ENCODE measurements at regions not wholly inside any gene's neighbourhood (a gene's known extent, or its start where the extent isn't known, plus 50 kb on each side); places are given as distances from the start of the nearest gene placed in this dataset.

DNA sequence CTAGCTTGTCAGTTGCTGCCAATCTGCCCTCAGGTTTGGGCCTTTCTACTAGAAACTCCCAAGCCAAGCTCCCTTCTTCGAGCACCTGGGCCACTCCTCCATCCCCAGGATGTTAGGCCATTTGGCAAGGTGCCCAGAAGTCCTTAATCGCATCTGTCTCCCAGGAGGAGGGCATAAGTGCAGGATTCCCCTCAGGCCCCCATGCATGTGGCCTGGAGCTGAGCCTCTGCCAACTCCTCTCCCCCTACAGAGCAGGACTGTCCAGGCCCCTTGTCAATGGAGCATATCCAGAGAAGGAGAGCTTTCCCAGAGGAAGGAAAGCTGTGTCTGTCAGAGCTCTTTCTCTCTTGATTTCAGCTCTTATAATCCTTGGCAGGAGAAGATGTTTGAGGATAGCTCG, 182.6 kb upstream of the ROPN1 start:
- FAIRE-seq (no peak), DNase-seq (ENCODE audit: insufficient read length, low spot score) (peak; percentile 5)

DNA sequence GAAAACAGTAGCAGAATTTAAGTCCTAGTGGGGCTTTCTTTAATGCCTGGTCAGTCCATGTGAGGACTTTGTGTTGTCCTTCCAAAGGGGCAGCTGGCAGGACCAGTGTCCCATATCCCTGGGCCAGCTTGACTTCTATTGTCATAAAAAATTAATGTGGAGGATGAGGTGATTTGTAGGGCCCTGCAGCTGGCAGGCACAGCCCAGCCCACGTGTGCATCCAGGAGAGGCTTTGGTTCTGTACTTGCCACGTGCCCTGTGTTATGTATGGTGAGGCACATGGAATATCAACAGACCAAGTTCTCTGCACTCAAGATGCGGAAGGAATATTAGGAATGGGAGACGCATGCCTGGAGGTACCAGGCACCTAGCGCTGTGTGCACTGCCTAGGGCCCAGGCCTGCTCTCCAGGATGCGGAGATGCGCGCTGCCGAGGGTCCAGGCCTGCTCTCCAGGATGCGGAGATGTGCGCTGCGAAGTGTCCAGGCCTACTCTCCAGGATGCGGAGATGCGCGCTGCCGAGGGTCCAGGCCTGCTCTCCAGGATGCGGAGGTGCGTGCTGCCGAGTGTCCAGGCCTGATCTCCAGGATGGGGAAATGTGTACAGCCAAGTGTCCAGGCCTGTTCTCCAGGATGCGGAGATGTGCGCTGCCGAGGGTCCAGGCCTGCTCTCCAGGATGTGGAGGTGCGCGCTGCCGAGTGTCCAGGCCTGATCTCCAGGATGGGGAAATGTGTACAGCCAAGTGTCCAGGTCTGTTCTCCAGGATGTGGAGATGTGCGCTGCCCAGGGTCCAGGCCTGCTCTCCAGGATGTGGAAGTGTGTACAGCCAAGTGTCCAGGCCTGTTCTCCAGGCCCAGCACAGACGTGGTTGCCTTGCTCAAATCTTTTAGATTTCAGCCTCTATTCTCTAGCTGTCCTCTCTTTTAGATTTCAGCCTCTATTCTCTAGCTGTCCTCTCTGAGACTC, 183.3 kb upstream of the ROPN1 start:
- FAIRE-seq (no peak), DNase-seq (ENCODE audit: insufficient read length, low spot score) (no peak)

DNA sequence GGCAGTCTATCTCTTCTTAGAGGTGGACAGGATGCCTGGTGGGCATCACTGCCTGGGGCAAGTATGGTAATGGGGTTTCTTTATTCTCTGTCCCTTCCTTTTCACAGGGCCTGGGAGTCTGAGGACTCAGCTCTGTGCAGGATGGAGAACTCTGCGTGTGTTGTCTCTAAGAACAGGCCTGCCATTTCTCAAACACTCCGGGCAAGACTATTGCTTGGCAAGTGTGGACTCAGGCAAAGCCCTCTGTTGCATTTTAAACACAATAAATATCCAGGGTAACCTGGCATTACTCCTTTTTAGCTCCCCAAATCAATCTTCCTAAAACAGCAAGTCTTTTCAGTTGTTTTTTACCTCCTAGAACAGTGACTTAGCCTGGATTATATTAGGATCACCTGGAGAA, 185.1 kb upstream of the ROPN1 start:
- DNase-seq (ENCODE audit: insufficient read length, low spot score) (no peak), FAIRE-seq (no peak)

DNA sequence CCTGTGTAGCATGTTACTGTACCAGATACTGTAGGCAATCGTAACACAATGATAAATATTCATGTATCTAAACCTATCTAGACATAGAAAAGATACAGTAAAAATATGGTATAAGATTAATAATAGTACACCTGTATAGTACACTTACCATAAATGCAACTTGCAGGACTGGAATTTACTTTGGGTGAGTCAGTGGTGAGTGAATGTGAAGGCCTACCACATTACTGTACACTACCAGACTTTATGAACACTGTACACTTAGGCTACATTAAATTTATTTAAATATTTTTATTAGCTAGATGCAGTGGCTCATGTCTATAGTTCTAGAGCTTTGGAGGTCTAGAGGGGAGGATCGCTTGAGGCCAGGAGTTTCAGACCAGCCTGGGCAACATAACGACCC, 186.6 kb upstream of the ROPN1 start:
- no peak for FAIRE-seq

DNA sequence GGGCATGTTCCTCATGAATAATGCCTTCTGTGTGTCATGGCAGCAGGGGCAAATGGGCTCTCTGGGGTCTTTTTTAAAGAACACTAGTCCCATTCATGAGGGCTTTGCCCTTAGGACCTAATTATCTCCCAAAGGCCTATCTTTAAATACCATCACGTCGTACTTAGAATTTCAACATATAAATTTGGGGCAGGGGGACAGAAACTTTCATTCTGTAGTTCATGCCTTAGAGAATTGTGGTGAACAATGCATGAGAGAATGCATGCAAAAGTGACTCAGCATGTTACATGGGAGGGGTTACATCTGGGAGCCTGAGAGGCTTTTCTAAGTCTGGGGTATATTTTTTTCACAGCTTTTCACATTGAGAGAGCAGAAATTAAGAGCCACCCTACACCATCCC, 208.5 kb upstream of the ROPN1 start:
- FAIRE-seq, result no peak
- no peak for DNase-seq (ENCODE audit: insufficient read length, low spot score)

More for the DNA sequence above, 186.6 kb upstream of the ROPN1 start:
- DNase-seq (ENCODE audit: insufficient read length, low spot score), result no peak

DNA sequence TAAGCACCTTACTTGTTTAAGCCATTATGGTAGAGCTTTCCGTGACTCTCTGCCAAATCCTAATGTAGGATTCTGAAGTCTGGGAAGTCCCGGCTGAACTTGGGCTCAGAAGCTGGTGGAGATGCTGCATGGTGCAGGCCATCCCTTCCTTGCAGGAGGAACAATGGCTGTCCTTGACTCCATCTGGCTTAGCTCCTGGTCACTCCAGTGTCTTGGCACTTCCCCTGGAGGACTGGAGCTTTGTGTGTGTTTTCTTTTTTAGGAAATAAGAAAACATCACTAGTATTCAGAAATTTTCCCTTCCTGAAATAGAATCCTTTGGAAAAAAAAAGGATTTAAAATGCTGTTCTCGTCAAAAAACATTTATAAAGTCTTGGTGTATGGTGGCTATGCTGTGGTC, 209.3 kb upstream of the ROPN1 start:
- DNase-seq (ENCODE audit: insufficient read length, low spot score) (no peak), FAIRE-seq (no peak)

DNA sequence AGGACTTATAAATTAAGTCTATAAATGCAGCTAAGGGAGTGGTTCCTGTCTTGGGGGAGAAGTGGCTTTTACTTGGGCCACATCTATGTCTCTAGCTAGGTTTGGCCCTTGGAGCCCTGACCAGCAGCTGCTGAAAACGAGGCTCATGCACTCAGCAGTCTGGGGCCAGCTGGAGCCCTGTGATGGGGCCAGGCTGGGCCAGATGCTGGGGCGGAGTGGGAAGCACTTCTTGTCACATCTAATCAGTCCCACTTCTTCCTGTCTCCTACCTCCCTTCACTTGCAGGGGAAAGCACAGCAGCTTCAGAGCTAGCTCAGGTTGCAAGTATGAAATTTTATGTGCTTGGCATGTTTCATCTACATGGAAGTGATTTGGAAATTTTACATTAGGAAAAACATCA, 209.9 kb upstream of the ROPN1 start:
- no peak for FAIRE-seq
- DNase-seq (ENCODE audit: insufficient read length, low spot score), result no peak

DNA sequence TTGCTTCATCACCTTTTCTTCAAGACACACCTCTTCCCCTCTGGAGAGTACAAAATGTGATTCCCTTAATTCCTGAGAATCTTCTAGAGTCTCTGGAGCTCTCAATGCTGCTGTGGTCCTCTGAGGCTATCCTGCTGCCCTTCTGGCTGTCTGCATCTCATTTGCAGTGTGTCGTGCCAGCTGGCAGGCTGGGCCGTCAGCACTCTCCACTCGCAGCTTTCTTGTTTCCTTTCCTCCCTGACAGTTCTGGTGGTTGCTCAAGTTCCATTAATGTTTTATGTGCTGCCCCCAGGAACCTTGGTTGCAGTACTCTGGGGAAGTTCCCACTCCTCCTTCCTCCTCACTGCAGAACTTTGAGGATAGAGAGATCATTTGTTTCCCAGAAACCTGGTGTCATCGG, 210.8 kb upstream of the ROPN1 start:
- DNase-seq (ENCODE audit: insufficient read length, low spot score) (no peak), FAIRE-seq (no peak)

DNA sequence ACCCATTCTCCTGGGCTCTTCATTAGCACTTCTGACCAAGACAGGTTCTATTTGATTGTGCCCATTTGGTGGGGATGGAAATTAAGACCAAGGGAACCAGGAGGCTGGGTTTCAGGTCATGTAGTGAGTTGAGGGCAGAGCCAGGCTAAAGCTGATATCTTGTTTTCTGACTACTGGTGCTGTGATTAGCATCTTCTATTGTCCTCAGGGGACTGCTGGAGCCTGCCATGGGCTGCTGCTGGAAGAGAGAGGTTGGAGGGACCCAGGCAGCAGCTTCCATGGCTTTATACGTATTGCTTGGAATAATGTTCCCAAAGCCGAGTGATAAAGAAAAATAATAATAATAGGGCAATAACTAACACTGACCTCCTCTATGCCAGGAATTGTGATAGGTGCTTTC, 211.4 kb upstream of the ROPN1 start:
- FAIRE-seq (no peak), DNase-seq (ENCODE audit: insufficient read length, low spot score) (no peak)

DNA sequence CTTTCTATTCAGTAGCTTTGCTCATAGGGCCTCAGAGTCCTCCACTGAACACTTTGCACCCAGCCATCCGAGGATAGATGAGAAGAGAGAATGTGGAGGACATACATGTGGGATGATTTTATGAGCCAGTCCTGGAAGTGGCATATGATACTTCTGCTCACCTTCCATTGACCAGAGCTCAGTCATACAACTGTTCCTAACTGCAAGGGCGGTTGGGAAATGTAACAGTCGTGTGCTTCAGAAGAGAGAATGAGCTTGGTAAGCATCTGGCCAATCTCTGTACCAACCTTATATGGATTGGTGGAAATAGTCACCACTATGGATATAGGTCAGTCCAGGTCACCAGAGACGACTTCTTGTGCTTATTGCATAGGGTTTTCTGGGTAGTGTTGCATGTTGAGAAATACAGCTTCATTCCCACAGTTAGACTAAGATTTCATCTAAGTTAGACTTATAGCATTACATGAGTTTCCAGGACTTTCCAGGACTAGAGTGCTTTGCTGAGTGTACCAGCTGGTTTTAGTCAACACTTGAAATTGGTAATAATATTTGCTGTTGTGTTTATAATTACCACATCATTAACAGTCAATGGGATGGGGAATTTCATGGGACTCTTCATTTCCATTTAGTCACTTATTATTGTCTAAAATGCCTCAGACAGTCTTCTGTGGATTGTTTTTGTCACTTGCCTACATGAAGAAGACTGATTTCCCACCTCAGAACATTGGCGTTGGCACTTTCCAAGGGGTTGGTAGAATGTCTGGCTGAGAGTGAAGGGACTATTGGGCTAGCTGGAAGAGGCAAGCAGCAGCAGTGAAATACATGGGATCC, 214.5 kb upstream of the ROPN1 start:
- DNase-seq (ENCODE audit: insufficient read length, low spot score), result no peak
- FAIRE-seq, result no peak

DNA sequence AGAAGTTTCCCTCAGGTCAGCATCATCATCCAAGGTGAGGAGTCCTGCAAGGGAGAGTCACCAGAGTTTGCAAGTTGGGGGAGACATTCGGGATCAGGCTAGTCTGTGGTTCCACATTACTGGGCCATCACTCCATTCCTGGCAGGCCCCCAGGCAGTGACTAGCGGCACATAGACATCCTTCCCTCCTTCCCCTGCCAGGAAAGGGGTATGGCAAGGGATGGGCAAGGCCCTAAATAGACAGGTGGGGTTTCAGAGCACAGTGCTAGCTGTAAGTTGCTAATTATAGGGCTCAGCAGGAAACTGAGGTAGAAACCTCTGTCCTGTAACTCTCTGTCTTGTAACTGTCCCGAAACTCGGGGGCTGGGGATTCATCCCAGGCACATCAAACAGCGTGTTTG, 215.2 kb upstream of the ROPN1 start:
- DNase-seq (ENCODE audit: insufficient read length, low spot score) (no peak), FAIRE-seq (no peak)

DNA sequence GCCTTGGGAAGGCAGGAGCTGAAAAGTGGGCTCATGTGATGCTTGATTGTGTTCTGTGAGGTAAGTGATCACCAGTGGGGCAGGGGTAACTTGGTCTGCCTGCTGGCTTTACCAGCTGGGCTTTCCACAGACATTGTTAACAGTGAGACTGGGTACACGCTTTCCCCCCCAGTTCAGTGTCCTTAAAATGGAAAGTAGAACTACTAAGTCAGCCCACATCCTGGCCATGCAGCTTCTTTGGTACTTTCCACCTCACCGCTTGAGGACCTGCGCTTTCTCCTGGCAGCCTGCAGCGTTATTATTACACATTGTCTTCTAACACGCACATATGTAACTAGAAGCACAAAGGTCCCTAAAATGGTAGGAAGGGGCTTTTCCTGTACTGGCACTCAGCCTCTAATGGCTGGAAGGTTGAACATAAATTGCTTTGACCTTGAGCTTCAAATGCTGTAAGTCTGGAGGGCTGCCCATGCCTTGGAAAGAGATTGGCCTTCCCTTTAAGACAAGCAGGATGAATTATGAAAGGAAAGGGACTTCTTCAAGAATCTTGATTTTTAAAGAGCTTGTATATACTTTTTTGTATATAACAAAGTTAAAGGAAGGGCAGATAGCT, 216.1 kb upstream of the ROPN1 start:
- FAIRE-seq, result no peak
- no peak for DNase-seq (ENCODE audit: insufficient read length, low spot score)

DNA sequence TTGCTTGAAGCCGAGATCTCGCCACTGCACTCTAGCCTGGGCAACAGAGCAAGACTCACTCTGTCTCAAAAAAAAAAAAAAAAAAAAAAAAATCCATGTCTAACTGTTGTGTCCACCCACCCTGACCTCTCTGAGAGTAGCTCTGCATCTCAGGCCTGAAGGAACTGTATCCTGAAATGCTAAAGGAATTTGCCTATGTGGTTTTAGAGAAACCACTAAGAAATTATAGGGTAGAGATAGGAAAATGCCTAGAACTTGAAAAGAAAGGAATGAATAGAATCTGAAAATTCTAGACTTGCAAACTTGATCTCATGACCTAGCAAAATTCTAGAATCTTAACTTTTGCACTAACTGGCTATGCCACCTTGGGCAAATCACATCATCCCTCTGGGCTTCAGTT, 217.5 kb upstream of the ROPN1 start:
- no peak for DNase-seq (ENCODE audit: insufficient read length, low spot score)
- FAIRE-seq, result no peak

DNA sequence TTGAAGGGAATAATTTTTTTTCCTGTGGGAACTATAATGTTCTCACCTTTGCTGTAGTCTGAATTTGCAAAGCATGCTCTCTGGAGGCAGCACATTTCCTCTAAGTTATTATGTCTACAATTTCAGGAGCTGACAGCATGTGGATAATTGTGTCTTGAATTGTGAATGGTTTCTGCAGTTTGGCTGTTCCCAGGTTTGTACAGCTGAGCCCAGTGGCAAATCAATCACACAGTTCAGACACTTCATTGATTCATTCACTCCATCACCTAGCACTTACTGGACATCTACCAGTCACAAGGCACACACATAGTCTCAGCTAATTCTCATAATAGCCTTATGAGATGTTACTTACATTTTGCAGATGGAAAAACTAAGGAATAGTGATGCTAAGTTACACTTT, 219.0 kb upstream of the ROPN1 start:
- FAIRE-seq, result no peak
- DNase-seq (ENCODE audit: insufficient read length, low spot score), result no peak

DNA sequence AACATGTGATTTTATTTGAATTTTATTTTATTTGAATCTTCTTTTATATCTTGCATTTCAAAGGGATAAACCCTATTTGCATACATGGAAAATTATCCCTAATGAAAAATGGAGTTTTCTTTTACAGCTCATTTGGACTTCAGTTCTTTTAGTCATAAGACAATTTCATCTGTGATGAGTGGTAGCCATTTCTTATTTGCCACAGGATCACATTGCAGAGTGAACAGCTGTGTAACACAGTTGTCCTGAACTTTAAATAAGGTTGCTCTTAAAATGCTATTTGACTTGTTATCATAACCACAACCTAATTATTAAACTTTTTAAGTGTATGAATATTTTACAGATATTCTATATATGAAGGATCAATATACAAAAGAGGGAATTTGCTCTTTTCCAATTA, 221.7 kb upstream of the ROPN1 start:
- no peak for FAIRE-seq
- DNase-seq (ENCODE audit: insufficient read length, low spot score), result no peak

DNA sequence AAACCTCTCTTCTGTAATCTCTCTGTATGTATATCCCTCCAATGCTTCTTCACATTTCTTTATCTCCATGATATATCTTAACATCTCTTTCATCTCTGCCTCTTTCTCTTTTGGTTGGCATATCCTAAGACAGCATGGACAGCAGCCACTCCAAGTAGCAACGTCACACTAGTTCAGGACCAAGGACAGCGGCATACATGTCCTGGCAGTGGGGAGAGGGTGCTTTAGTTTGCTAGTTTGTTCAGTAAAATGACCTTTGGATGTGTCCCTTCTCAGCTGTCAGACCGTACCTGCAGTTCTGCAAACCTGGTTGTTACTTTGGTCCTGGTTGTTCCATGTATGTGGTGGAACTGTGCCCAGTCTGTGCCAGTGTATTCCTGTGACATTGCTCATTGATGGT, 225.6 kb upstream of the ROPN1 start:
- FAIRE-seq (peak; percentile 66), DNase-seq (ENCODE audit: insufficient read length, low spot score) (peak; percentile 61)

DNA sequence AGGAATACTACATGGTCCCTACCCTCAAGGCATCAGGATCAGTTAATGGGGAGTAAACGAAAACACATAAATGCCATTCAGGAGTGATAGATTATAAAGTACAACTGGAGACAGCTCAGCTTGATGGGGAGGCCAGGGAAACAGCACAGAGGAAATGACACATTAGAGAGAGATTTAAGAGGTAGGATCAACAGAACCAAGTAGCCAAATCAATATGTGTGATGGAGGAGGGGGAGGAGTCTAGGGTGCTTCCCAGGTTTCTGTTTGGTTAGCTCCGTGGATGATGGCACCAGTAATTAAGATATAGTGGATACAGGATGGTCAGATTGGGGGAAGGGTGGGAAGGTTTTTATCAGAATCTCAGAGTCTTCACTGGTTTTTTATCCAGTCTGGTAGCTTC, 229.5 kb upstream of the ROPN1 start:
- FAIRE-seq (no peak), DNase-seq (ENCODE audit: insufficient read length, low spot score) (peak; percentile 7)

DNA sequence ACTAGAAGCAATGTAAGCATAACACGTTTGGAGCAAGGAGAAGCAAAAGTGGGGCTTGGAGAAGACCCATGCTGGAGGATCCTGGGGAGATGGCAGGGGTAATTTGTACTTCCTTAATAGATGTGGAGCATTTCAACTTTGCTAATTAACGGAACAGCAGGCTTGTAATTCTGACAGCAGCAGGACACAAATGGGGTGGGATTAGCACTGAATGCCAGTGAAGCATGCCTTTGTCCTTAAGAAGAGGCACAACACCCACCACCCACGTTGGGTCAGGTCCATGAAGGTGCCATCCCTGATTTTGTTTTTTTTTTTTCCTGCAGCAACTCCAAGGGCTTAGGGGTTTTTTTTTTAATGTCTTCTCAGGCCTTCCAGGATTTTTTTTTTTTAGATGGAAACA, 231.9 kb upstream of the ROPN1 start:
- FAIRE-seq, result no peak

DNA sequence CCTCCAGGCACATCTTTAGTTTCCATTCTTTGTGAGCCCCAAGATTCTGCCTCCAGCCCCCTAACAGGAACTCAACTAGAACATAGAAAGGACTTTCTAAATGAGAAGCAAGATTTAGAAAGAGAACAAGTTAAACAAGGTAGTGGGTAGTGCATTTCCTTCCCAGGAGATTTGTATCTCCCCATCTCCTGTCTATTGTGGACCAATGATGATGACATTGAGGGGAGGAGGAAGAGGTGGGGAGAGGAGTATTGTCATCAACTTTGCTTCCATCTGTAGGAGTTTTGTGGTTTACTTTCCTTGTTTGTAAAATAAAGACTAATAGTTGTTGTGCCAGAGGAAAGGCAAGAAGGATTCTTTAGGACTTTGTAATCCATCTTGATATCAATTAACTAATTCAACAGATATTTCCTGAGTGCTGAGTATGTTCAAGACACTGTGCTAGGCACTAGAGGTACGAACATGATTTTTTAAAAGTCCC, 235.3 kb upstream of the ROPN1 start:
- FAIRE-seq (no peak), DNase-seq (ENCODE audit: insufficient read length, low spot score) (no peak)

More for the DNA sequence above, 231.9 kb upstream of the ROPN1 start:
- no peak for DNase-seq (ENCODE audit: insufficient read length, low spot score)

DNA sequence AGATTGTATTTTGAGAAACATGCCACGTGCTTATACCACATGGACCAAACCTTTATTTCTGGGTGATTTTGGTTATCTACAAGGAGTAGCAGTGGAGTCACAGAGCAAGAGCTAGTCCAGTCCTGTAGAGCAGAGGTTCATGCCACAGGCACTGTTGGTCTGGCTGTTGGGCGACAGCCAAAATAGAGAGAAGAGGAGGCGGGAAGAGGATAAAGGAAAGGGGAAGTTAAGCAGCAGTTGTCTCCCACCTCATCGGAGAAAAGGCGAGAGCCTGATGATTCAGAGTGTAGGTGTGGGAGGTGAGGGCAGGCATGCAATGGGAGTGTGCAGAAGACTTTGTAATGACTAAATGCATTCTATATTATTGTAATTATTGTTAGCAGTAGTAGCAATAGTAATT, 237.5 kb upstream of the ROPN1 start:
- DNase-seq (ENCODE audit: insufficient read length, low spot score) (no peak), FAIRE-seq (no peak)

DNA sequence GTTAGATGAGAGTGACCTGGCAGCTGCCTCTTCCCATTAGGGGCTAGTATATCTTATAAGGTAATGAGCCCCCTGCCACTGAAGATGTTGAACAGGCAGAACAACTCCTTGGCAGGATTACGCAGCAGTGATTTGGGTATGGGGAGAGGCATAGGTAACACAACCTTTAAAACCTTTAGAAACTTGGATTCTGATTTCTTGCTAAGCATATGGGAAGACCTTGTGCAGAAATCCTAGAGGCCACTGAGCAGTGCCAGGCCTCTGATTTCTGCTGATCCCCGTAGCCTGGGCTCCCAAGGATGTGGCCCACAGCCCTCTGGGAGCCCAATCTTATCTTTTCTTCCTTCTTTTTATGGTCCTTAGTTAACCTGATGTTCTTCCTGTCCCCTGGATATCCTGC, 237.9 kb upstream of the ROPN1 start:
- FAIRE-seq (no peak), DNase-seq (ENCODE audit: insufficient read length, low spot score) (no peak)
